Mammary epithelial cell (primary cell): ENCODE measurements at regions not wholly inside any gene's neighbourhood (a gene's known extent, or its start where the extent isn't known, plus 50 kb on each side); places are given as distances from the start of the nearest gene placed in this dataset.

Source experiments
- CTCF ChIP-seq, 2 donors: IDR thresholded peaks in 1 of 2; conservative IDR thresholded peaks in 1 of 2; 2 replicates each; pipeline ENCODE4 v1.5.1; 2011 to 2012; ENCODE audit warnings: inconsistent platforms in 2 of 2, low read length in 2 of 2, mild to moderate bottlenecking in 2 of 2, control low read depth in 1 of 2, low read depth in 1 of 2; ENCODE audit not compliant: insufficient read depth in 1 of 2; ENCODE audit errors: extremely low read depth in 1 of 2
- EZH2 ChIP-seq: IDR thresholded peaks from 2 replicates; pipeline ENCODE4 v1.6.1; 2012; ENCODE audit warnings: low read length, inconsistent platforms, borderline replicate concordance

GRCh38 chr11:134580610-134580975 lies 168.6 kb upstream of the B3GAT1 start:
- TF ChIP-seq CTCF (conservative IDR thresholded peaks at IDR 0.05 in 1 of 2, IDR thresholded peaks at IDR 0.05 in 1 of 2; ENCODE audit: extremely low read depth in 1 of 2, insufficient read depth in 1 of 2, low read depth in 1 of 2, low read length in 2 of 2) (no peak), EZH2 (no peak)
